GM19397 (cell line): ENCODE measurements at regions not wholly inside any gene's neighbourhood (a gene's known extent, or its start where the extent isn't known, plus 50 kb on each side); places are given as distances from the start of the nearest gene placed in this dataset.

Source experiments
- ATAC-seq: cut with Tn5 transposase; IDR thresholded peaks from one replicate; pipeline ENCODE4 v1.9.1; 2021; ENCODE audit warnings: mild to moderate bottlenecking, moderate library complexity; ENCODE audit not compliant: unreplicated experiment

- ATAC-seq, result no peak
Observed at GRCh38 chr20:39810309-39810708, 848.2 kb downstream of the DHX35 start.

- ATAC-seq, result no peak
Observed at GRCh38 chr20:39808613-39809012, 846.5 kb downstream of the DHX35 start.

GRCh38 chr20:39800548-39800947 lies 838.4 kb downstream of the DHX35 start:
- peak; percentile 48 for ATAC-seq

- peak; percentile 66 for ATAC-seq
Observed at GRCh38 chr20:39800111-39800510, 838.0 kb downstream of the DHX35 start.

- no peak for ATAC-seq
Observed at GRCh38 chr20:39799366-39799965, 837.3 kb downstream of the DHX35 start.

GRCh38 chr20:39795401-39796272 lies 833.5 kb downstream of the DHX35 start:
- ATAC-seq, result no peak

GRCh38 chr20:39792334-39792733 lies 830.2 kb downstream of the DHX35 start:
- no peak for ATAC-seq

- no peak for ATAC-seq
Observed at GRCh38 chr20:39789411-39789810, 827.3 kb downstream of the DHX35 start.

GRCh38 chr20:39785252-39785917 lies 823.2 kb downstream of the DHX35 start:
- no peak for ATAC-seq

- no peak for ATAC-seq
Observed at GRCh38 chr20:39784693-39785092, 822.5 kb downstream of the DHX35 start.

GRCh38 chr20:39778847-39779604 lies 816.9 kb downstream of the DHX35 start:
- ATAC-seq, result no peak

- no peak for ATAC-seq
Observed at GRCh38 chr20:39778431-39778830, 816.3 kb downstream of the DHX35 start.

- ATAC-seq, result no peak
Observed at GRCh38 chr20:39777610-39778009, 815.5 kb downstream of the DHX35 start.

GRCh38 chr20:39775110-39775509 lies 813.0 kb downstream of the DHX35 start:
- no peak for ATAC-seq

- no peak for ATAC-seq
Observed at GRCh38 chr20:39773380-39774000, 811.3 kb downstream of the DHX35 start.

GRCh38 chr20:39767352-39767751 lies 805.2 kb downstream of the DHX35 start:
- no peak for ATAC-seq

- ATAC-seq, result no peak
Observed at GRCh38 chr20:39766333-39766732, 804.2 kb downstream of the DHX35 start.

- ATAC-seq, result no peak
Observed at GRCh38 chr20:39762716-39763115, 800.6 kb downstream of the DHX35 start.

- ATAC-seq, result no peak
Observed at GRCh38 chr20:39758876-39759275, 796.7 kb downstream of the DHX35 start.

- no peak for ATAC-seq
Observed at GRCh38 chr20:39756828-39757227, 794.7 kb downstream of the DHX35 start.

- ATAC-seq, result no peak
Observed at GRCh38 chr20:39756369-39756768, 794.2 kb downstream of the DHX35 start.
